Umbilical cord (tissue), 1 donor: ENCODE measurements at regions not wholly inside any gene's neighbourhood (a gene's known extent, or its start where the extent isn't known, plus 50 kb on each side); places are given as distances from the start of the nearest gene placed in this dataset.
"Not testable (repeated sequence)": the region's sequence is repeated elsewhere in the genome, so short reads cannot be mapped to it uniquely, and the experiment has no call there.

Experiments used
- DNase-seq: peaks from one replicate; pipeline ENCODE4 v3.0.0-alpha.2; 2015; ENCODE audit warnings: low spot score

GRCh38 chr2:761384-761783 lies 84.2 kb upstream of the TMEM18 start:
- no peak for DNase-seq

- DNase-seq, result no peak
Measured at GRCh38 chr2:760001-760400, 82.8 kb upstream of the TMEM18 start.

- no peak for DNase-seq
Measured at GRCh38 chr2:758073-758820, 81.0 kb upstream of the TMEM18 start.

- no peak for DNase-seq
Measured at GRCh38 chr2:753123-753522, 75.9 kb upstream of the TMEM18 start.

- DNase-seq, result no peak
Measured at GRCh38 chr2:751474-751873, 74.3 kb upstream of the TMEM18 start.

GRCh38 chr2:750628-751027 lies 73.4 kb upstream of the TMEM18 start:
- no peak for DNase-seq

- no peak for DNase-seq
Measured at GRCh38 chr2:747762-748351, 70.7 kb upstream of the TMEM18 start.

- DNase-seq, result no peak
Measured at GRCh38 chr2:746697-747096, 69.5 kb upstream of the TMEM18 start.

GRCh38 chr2:744088-744487 lies 66.9 kb upstream of the TMEM18 start:
- DNase-seq, result no peak

GRCh38 chr2:742221-742620 lies 65.0 kb upstream of the TMEM18 start:
- DNase-seq, result no peak

GRCh38 chr2:741195-741496 lies 63.9 kb upstream of the TMEM18 start:
- no peak for DNase-seq

- DNase-seq, result peak; percentile 98
Measured at GRCh38 chr2:740322-741194, 63.4 kb upstream of the TMEM18 start.

- not testable (repeated sequence) for DNase-seq
Measured at GRCh38 chr2:739864-740321, 62.7 kb upstream of the TMEM18 start.

GRCh38 chr2:736939-737338 lies 59.7 kb upstream of the TMEM18 start:
- DNase-seq, result no peak

GRCh38 chr2:735670-736218 lies 58.5 kb upstream of the TMEM18 start:
- DNase-seq, result no peak

GRCh38 chr2:734496-734895 lies 57.3 kb upstream of the TMEM18 start:
- DNase-seq, result no peak

- no peak for DNase-seq
Measured at GRCh38 chr2:733495-733894, 56.3 kb upstream of the TMEM18 start.

- DNase-seq, result no peak
Measured at GRCh38 chr2:733001-733400, 55.8 kb upstream of the TMEM18 start.

GRCh38 chr2:731711-732110 lies 54.5 kb upstream of the TMEM18 start:
- DNase-seq, result no peak

GRCh38 chr2:729376-729861 lies 52.2 kb upstream of the TMEM18 start:
- DNase-seq, result no peak

GRCh38 chr2:728165-728564 lies 51.0 kb upstream of the TMEM18 start:
- no peak for DNase-seq

- DNase-seq, result no peak
Measured at GRCh38 chr2:727071-727470, 49.9 kb upstream of the TMEM18 start.
